GM19463 (cell line): ENCODE measurements at regions not wholly inside any gene's neighbourhood (a gene's known extent, or its start where the extent isn't known, plus 50 kb on each side); places are given as distances from the start of the nearest gene placed in this dataset.
A peak's percentile ranks its signal among the peaks of the same experiment; 100 is the strongest.

Source experiments
- ATAC-seq: cut with Tn5 transposase; IDR thresholded peaks from one replicate; pipeline ENCODE4 v1.9.1; 2021; ENCODE audit warnings: mild to moderate bottlenecking, moderate library complexity; ENCODE audit not compliant: unreplicated experiment

GRCh38 chr2:217061916-217062505, 202.1 kb upstream of the TNP1 start:
- ATAC-seq = no peak

GRCh38 chr2:217060951-217061547, 201.2 kb upstream of the TNP1 start:
- no peak for ATAC-seq

- ATAC-seq = no peak
Observed at GRCh38 chr2:217060516-217060915, 200.7 kb upstream of the TNP1 start.

GRCh38 chr2:217058791-217059755, 199.2 kb upstream of the TNP1 start:
- ATAC-seq = no peak

GRCh38 chr2:217057773-217058172, 197.9 kb upstream of the TNP1 start:
- no peak for ATAC-seq

- no peak for ATAC-seq
Observed at GRCh38 chr2:217055624-217056023, 195.8 kb upstream of the TNP1 start.

GRCh38 chr2:217054791-217055190, 194.9 kb upstream of the TNP1 start:
- ATAC-seq = peak; percentile 48

GRCh38 chr2:217052856-217053577, 193.2 kb upstream of the TNP1 start:
- ATAC-seq = no peak

GRCh38 chr2:217051416-217051815, 191.6 kb upstream of the TNP1 start:
- no peak for ATAC-seq

- ATAC-seq = no peak
Observed at GRCh38 chr2:217049956-217050355, 190.1 kb upstream of the TNP1 start.

- ATAC-seq = no peak
Observed at GRCh38 chr2:217049422-217049821, 189.6 kb upstream of the TNP1 start.

GRCh38 chr2:217048730-217049129, 188.9 kb upstream of the TNP1 start:
- no peak for ATAC-seq

- ATAC-seq = no peak
Observed at GRCh38 chr2:217047631-217048030, 187.8 kb upstream of the TNP1 start.

GRCh38 chr2:217047209-217047608, 187.3 kb upstream of the TNP1 start:
- no peak for ATAC-seq

- ATAC-seq = no peak
Observed at GRCh38 chr2:217045700-217046475, 186.0 kb upstream of the TNP1 start.

- no peak for ATAC-seq
Observed at GRCh38 chr2:217040099-217040498, 180.2 kb upstream of the TNP1 start.

GRCh38 chr2:217038001-217038400, 178.1 kb upstream of the TNP1 start:
- ATAC-seq = no peak

- no peak for ATAC-seq
Observed at GRCh38 chr2:217037353-217037752, 177.5 kb upstream of the TNP1 start.

GRCh38 chr2:217035967-217036366, 176.1 kb upstream of the TNP1 start:
- ATAC-seq = no peak

GRCh38 chr2:217033186-217033585, 173.3 kb upstream of the TNP1 start:
- ATAC-seq = no peak
